G401.6 (cell line): ENCODE measurements at regions not wholly inside any gene's neighbourhood (a gene's known extent, or its start where the extent isn't known, plus 50 kb on each side); places are given as distances from the start of the nearest gene placed in this dataset.

ENCODE experiments used
- FAIRE-seq: peaks from 2 replicates; lab custom pipeline; 2012; peaks lifted over from hg19 to GRCh38; lab: Jason Lieb, UNC

DNA sequence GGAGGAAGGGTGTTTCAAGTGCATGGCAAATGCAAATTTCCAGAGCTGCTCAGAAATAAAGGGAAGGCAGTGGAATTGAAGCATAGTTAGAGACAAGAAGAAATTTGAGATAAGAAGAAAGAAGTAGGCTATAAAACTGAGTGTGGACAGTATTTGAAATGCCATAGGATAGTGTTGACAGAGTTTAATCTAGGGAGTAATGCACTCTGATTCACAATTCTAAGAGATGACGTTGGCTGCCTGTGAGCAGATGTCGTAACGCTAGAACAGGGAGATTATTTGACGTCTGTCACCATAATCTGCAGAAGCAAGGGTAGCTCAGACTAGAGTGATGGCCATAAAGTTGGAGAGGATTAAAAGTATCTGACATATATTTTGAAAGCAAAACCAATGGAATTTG lies 389.9 kb upstream of the KIRREL3 start:
- no peak for FAIRE-seq

DNA sequence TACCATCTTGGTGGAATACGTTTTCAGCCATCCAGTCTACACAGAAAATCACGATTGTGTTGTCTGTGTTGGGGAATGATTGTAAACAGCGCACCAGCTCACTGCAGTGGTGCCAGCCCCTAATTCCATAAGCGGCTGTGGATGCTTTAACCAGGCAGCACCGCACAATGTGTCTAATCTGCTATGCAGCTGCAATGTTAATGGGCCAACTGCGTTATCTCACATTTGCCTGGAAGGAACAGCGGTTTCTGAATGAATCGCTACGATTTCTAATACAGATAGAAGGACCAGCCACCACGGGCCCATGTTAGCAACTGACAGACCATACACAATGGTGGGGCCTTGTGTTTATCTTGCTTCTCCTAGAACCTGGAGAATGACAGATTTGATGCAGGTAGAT lies 384.5 kb upstream of the KIRREL3 start:
- FAIRE-seq = no peak

DNA sequence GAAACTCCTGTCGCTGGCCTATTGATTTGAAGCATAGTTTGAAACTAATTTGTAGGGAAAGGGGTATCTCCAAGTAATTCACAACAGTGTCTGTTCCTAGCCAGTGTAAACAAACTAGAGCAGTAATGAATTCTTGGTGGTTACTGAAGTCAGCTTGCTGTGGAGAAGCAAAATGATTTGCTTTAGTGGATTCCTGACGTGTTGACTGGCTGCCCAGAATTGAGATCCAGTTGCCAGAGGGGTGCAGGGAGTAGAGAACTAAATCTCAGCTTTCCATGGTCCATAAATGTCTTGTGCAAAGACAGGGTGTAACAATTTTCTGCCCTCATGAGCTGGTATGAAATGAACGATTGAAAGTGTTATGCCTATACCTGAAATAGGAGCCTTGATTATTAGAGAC lies 382.5 kb upstream of the KIRREL3 start:
- FAIRE-seq = no peak

DNA sequence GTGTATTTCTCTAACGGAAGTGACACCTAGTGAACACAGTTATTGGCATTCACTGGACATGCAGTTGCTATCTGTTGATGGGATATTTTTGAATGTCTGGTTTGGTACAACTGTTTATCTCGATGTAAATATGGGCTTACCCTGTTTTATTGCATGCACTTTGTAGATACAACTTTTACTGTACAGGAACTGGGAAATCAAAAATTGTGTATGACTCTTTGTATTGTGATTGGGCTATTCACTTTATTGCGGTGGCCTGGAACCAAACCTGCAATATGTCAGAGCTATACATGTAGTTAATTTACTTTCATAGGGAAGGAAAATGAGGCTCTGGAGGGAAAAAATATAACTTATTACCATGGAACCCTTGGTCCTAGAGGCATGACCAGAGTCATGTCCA lies 380.7 kb upstream of the KIRREL3 start:
- FAIRE-seq = no peak

DNA sequence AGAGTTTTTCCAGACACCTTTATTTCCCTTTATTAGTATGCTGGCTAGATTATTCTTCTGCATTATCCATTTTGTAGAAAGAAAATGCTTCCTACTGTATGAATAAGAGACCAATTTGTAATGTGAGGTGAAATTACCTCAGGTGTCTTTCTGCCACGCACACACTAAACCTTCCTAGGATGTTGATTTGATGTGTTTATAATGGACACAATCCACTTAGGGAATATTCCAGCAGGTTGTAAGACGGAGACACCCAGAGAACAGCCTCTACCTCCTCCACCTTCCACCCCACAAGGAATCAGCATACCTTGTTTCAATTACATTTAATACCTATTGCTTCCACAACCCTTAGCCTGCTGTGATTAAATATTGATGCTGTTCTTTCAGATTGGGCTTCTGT lies 379.1 kb upstream of the KIRREL3 start:
- no peak for FAIRE-seq

DNA sequence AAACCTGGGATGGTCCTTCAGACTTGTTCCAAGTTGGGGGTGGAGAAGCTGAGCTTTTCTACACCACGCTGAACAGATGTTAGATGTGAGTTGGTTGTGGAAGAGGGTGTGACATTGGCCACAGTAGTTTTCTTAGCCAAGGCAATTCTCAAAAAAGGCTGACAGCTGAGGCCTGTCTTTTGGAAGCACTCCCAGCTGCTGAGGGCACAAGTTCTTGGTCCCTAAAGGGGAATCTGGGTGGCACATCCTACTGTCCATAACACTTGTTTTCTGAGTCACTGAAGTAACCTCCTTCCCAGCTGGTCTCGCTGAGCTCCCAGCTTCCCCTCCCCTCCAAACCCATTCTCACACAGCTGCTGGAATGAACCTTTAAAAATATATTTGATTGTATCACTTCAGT lies 375.7 kb upstream of the KIRREL3 start:
- no peak for FAIRE-seq

DNA sequence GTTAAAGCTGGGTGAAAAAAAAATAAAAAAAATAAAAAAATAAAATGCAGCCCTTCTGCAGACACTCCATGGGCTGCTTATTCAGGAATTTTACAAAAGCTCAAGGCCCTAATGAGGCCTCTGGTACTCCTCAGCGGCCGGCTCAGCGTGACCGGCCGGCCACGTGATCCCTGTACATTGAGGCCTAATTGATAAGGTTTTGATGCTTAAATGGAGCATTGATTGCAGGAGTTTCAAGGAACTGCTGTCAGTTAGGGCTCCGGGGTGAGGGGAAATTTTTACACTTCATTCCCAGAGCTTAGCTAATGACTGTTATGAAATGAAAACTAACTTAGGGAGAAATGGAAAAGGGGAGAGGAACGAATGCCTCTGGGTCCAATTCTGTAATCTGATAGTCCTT lies 368.8 kb upstream of the KIRREL3 start:
- no peak for FAIRE-seq

DNA sequence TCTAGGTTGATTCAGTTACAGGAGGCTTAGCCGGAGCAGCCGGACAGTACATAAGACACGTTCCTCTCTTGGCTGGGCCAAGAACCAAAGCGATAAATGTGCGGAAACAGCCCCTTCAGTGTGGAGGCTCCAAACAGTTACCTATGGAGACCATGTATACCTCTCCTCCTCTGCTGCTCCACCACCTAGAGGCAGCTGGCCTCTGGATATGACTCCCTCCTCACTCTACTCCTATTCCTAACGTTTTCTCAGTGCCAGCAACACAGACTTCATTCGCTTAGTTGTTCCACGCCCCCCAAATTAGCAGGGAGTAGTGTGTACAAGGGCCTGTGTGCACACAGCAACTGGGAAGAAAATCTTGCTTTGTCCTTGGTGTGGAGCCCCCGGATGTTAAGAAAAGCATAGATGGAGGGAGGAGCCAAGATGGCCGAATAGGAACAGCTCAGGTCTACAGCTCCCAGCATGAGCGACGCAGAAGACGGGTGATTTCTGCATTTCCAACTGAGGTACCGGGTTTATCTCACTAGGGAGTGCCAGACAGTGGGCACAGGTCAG lies 362.3 kb upstream of the KIRREL3 start:
- no peak for FAIRE-seq

DNA sequence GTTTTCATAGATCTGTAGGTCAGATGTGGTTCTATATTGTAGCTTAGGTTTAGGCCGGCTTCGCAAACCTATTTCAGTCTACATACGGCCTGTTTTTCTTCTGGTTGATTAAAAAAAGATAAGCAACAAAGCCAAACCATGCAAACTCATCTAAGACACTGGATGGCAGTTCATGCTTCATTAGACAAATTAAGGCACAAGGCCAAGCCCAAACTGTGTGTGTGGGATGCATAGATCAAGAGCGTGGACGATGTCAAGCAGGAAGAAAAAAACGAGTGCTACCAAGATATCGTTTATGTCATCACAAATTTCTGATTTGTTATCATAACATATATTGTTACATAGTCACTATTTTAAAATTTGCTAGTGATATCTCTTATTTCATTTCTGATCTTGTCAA lies 357.6 kb upstream of the KIRREL3 start:
- FAIRE-seq = no peak

DNA sequence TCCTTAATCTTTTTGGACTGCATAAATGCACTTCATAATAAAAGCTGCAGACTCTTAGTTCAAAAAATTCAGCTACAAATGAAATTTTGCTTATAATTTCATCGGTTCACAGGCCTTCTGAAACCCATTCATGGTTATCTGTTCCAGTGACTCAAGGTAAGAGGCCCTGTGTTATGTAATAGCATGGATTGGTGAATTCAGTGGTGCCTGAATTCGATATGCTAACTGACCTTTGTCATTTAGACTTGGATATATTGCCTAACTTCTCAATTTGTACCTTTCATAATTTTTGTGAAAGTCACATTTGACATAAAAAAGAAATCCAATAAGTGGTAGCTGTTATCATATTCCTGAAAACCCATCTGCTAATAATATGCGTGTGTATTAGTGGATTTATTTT lies 349.9 kb upstream of the KIRREL3 start:
- FAIRE-seq = no peak

DNA sequence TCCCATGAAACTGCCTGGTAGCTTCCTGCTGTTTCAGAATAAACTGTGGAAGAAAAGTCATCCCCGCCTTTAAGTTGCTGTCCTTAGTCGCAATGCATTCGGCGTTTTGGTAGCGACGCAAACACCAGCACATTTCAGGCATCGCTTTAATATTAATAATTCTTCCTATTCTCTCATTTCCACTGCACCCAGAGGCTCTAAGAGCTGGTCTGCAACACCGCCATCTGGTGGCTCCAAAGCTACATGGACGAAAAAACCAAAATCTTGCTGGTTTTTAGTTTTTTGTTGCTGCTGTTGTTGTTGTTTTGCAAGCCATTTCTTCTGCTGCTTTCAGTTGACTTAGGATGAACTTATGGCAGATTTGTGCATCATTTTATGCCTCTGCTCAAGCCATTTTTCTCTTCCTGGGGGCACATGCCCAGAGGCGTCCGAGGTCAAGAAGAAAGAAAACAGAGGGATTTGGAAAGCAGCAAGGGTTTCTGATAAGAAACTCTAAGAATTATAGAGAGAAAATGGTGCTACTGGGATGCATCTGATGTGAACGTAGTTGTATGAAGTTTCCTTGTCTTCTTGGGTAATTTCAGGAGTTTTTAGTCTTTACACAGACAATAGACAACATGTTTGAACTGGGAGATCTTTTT lies 345.4 kb upstream of the KIRREL3 start:
- no peak for FAIRE-seq

DNA sequence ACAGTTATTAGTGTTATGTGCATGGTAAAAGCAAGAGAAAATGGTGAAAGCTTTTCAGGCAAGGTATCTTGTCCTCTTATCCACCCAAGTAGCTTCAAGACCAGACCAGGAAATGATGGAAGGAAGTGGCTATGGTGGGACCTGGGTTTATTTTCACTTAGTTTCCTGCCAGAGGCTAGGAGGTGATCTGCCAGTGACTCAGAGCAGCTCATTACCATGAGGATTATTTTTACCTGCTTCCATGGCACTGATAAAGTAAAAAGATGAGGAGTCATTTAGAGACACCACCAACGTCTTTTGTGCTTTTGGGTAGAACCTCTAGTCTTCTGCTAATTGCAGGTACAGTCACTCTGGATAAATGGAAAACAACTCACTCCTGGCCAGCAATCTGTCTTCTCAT lies 339.9 kb upstream of the KIRREL3 start:
- no peak for FAIRE-seq

DNA sequence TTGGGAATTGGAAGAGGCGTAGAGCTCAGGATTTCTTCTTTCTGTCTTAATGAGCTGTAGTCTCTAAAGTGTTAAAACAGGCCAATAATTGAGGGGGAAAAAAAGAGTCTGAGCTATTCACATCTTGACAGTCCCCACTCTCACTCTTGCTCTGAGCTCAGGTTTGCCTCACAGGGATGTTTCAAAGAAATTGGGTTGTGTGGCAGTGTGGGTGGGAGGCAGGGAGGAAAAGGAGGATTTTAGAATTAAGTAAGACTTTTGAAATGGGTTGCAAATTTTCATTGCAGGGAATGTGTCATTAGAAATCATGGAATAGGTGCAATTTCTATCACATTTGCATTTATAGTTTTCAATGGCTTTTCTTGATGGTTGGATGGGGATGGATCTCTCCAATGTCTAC lies 338.8 kb upstream of the KIRREL3 start:
- FAIRE-seq = no peak

DNA sequence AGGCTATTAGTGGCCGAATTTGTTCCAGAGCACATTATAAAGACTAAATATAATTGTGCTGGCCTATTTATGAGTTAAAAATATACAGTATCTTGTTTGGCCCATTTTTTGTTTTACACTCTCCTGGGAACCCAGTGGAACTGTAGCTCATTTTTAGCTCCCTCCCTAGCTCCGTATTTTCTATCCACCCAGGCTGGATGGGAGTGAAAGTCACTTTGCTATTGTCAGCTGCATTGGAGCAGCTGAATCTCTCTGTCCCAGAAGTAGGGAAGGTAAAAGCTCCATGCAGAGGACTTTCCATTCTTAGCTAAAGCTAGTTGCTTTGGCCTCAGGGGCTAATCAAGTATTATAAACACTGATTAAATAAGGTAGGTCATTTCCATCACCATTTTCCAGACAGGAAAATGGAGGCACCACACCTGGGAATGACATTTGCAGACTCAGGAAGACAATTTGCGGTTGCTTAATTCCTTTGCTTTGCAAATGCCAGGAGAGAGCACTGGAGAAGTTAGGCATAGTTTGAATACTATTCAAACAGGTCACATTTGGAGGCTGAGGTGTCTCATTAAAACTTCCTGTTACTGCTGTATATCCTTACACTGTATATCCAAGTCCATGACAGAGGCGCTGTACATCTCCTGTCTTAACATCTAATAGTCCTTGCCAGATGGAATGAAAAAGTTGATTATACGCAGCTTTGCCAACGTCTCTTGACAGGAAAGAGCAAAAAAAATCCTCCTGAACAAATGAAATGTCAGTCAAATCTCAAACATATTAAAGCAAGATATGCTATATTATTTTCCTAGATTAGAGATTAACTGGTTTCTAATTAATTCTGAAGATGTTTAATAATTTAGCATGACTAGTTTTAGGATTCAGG lies 338.1 kb upstream of the KIRREL3 start:
- no peak for FAIRE-seq

DNA sequence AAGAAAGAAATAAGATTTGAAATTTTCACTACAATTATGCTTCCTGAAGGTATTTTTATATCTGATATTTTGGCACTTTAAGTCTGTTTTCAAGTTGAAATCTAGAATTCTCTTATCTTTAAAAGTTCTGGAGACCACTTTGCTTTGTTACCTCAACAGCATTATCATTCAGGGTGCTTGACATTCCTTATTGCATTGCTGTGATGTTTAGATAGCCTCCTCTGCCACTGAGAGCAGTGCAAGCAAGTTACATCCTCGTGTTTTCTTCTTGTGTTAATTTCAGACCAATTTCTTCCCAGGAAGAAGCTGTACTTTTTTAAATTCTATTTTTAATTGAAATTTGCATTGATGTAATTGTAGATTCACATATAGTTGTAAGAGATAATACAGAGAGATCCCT lies 333.9 kb upstream of the KIRREL3 start:
- FAIRE-seq = no peak

DNA sequence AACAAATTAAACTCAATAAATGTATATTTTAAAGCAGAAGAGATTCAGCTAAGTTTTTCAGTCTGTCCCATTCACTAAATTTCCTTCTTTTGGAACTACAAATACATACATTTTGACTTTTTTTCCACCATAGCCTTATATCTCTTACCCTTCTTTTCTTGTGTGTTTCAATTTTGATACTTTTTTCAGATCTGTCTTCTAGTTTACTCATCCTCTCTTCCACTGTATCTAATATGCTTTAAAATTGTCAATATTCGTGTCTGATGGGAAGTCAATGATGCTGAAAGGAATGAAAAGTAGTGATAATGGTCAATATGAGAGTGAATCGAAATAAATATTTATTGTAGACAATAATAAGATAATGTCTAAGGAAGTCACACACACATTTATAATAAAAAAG lies 332.3 kb upstream of the KIRREL3 start:
- no peak for FAIRE-seq

DNA sequence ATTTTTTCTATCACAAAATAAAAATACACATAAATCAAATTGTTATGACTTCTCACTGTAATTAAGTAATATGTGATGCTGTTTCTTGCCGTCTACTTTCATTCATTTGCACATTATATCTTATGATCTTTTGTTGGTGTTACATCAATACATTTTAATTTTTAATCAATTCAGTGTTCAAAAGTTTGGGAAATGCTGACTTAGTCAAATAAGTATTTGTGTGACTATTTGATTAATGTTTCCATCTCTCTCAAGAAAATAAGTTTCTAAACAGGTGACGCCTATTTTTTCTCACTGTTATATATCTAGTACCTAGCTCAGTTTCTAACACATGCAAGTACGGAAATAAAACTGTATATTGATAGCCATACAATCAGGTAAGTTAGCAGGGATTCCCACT lies 329.5 kb upstream of the KIRREL3 start:
- FAIRE-seq = no peak

DNA sequence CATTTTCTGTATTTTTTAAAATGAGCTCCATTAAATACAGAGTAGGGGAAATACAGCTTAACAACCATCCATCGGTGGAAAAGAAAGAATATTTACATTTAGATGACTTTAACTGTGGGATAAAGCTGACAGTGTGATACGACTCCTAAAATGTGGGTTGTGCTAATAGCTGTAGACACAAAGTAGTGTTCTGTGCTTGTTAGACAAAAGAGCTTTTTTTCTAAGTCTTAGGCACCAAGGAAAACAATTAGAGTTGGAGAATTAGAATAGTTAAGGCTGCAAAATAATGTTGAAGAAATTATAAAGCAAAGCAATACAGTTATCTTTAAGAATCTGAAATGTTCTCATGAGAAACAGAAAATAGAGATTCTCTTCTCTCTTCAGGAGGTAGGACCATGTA lies 307.7 kb upstream of the KIRREL3 start:
- FAIRE-seq = no peak

DNA sequence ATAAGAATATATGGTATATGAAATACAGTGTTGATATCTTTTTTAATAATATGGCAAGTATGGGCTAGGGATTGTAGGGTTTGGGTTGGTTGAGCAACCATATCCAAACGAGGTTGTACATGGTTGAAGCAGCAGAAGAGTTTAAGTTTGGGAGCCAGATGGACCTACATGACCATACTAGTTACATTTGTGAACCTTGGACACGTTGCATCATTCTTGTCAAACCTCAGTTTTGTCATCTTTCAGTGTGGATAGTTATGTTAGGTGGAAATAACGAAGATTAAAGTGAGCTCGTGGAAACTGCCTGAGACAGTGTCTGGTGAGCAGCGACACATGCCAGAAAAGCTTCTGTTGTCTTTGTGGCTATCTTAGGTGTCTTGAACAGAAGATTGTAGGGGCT lies 307.1 kb upstream of the KIRREL3 start:
- no peak for FAIRE-seq

DNA sequence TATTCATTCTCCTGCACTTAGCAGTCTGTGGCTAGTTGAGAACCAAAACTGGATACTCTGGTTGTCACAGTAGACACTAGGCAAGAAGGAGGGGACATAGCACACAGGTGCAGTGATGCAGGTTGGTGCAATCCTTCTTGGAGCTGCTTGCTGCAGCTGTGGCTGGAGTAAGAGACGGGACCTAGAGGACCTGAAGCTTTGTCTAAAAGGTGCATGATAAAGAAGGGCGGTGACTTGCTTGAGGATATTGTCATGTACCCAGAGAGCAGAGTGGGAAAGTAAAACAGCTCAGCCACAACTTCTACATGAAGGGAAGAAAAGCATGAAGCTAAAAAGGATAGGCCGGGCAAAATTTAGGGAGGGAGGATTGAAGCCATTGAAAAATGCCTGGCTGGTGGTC lies 304.1 kb upstream of the KIRREL3 start:
- FAIRE-seq = no peak

DNA sequence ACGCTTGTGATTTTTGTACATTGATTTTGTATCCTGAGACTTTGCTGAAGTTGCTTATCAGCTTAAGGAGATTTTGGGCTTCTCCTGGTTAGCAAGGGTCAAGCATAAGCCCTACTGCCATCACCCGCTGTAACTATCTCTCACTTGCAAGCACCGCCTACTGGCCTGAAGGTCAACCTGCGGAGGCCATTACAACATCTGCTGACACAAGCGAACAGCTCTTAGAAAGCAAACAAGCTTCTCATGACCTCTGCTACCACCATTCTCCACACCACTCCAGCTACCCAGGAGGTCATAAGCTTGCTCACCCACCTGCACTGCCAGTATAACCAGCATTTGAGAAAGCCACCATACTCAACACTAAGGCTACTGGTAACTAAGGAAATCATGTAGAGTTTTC lies 288.4 kb upstream of the KIRREL3 start:
- no peak for FAIRE-seq

DNA sequence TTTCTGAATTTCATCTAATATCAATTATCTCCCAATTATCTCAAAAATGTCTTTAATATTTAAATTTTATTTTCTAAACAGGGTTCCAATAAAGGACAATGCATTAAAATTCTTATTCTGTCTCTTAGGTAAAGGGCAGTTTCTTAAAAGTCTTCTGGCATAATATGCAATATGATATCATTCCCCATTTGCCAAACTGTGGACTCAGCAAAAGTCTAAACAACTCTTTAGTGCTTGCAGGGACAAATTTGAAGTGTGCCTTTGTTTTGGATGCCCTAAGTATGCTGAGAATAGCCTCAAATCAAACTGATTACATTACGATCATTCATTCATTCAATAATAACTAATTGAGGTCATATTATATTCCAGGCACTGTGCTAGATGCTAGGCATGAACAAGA lies 281.0 kb upstream of the KIRREL3 start:
- FAIRE-seq = no peak

DNA sequence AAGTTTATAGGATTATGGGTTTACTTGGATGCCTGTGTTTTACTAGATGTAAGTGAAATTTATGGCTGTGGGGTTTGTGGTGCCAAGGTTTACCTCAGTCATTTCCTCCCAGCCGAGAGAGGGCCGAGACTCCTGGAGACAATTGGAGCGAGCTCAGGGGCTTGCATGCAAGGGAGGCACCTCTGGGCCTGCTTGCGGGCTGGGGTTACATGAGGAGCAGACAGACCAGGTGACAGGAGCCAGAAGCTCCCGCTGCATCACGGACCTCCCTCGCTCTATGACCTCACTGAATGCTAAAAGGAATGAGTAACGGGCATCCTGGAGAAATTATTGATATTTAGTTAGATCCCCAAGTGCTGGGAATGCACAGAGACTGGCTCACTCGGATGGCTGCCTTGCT lies 275.2 kb upstream of the KIRREL3 start:
- FAIRE-seq = no peak

DNA sequence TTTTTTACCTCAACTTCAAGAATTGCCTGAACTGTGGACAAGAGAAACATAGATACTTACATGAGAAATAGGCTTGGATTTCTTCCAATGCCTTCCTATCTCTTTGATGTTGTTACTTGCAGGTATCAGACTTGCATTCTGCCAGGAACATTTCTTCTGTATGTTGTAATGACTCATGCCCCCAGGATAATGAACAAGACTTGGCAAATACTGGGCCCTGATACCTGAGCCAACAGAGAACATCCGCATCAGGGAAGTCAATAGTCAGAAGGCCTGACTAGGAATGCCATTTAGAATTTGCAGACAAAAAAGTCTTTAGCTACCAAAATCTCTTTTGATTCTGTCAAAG lies 273.7 kb upstream of the KIRREL3 start:
- FAIRE-seq = no peak
